Neural cell (in vitro differentiated cells): ENCODE measurements at regions not wholly inside any gene's neighbourhood (a gene's known extent, or its start where the extent isn't known, plus 50 kb on each side); places are given as distances from the start of the nearest gene placed in this dataset.

ENCODE experiments used
- H2AFZ ChIP-seq: fragments of 200-600, 300-800 bp; sonication (generic), shearing (Covaris generic); 2 replicates; pipeline ENCODE4 v1.6.0; 2014; ENCODE audit warnings: low read depth, mild to moderate bottlenecking, antibody characterized with exemption, low read length, moderate library complexity
- H3F3A ChIP-seq: fragments of 200-600 bp; shearing (Covaris generic); 2 replicates; pipeline ENCODE4 v1.6.1; 2016; ENCODE audit warnings: mild to moderate bottlenecking, moderate library complexity, mixed read lengths, antibody characterized with exemption, low read length; ENCODE audit not compliant: insufficient read depth, poor library complexity, severe bottlenecking
- H3K27ac ChIP-seq: fragments of 200-600, 300-800 bp; sonication (generic), shearing (Covaris generic); 2 replicates; pipeline ENCODE4 v1.5.1; 2014; ENCODE audit warnings: mild to moderate bottlenecking, low read length, moderate library complexity
- H3K27me3 ChIP-seq: fragments of 300-800, 200-600 bp; sonication (generic), shearing (Covaris generic); 2 replicates; pipeline ENCODE4 v1.6.0; 2014; ENCODE audit warnings: mild to moderate bottlenecking, low read depth, low read length, moderate library complexity; ENCODE audit not compliant: insufficient read depth
- H3K36me3 ChIP-seq: fragments of 300-800, 200-600 bp; sonication (generic), shearing (Covaris generic); 2 replicates; pipeline ENCODE4 v1.5.1; 2014; ENCODE audit warnings: mild to moderate bottlenecking, antibody characterized with exemption, low read length, moderate library complexity; ENCODE audit not compliant: insufficient read depth
- H3K4me2 ChIP-seq: fragments of 300-800, 200-600 bp; sonication (generic), shearing (Covaris generic); 2 replicates; pipeline ENCODE4 v1.6.0; 2014; ENCODE audit warnings: mild to moderate bottlenecking, low read length
- H3K4me3 ChIP-seq: fragments of 300-800, 200-600 bp; sonication (generic), shearing (Covaris generic); 2 replicates; pipeline ENCODE4 v1.5.1; 2014; ENCODE audit warnings: mild to moderate bottlenecking, low read length, moderate library complexity
- H3K79me2 ChIP-seq: fragments of 200-600 bp; shearing (Covaris generic); replicated peaks from 2 replicates; pipeline ENCODE4 v1.6.0; 2014; ENCODE audit warnings: mild to moderate bottlenecking, low read length, moderate library complexity; ENCODE audit not compliant: insufficient read depth
- H3K9ac ChIP-seq: fragments of 300-800, 200-600 bp; sonication (generic), shearing (Covaris generic); 2 replicates; pipeline ENCODE4 v1.6.1; 2016; ENCODE audit warnings: mild to moderate bottlenecking, low read length, mixed read lengths
- H3K9me2 ChIP-seq: fragments of 200-600 bp; shearing (Covaris generic); 2 replicates; pipeline ENCODE4 v1.6.1; 2016; ENCODE audit warnings: mild to moderate bottlenecking, low read length, mixed read lengths; ENCODE audit not compliant: insufficient read depth
- H3K9me3 ChIP-seq: fragments of 200-600, 300-800 bp; sonication (generic), shearing (Covaris generic); 2 replicates; pipeline ENCODE4 v1.6.1; 2016; ENCODE audit warnings: mild to moderate bottlenecking, mixed run types, low read length, moderate library complexity, mixed read lengths
- H4K20me1 ChIP-seq: fragments of 200-600 bp; shearing (Covaris generic); 2 replicates; pipeline ENCODE4 v1.6.1; 2016; ENCODE audit warnings: mild to moderate bottlenecking, mixed run types; ENCODE audit not compliant: insufficient read depth
- CTCF ChIP-seq: fragments of 450-650 bp; IDR thresholded peaks from 2 replicates; pipeline ENCODE4 v1.5.1; 2014; ENCODE audit warnings: antibody characterized with exemption, mild to moderate bottlenecking, moderate library complexity; ENCODE audit not compliant: poor library complexity, severe bottlenecking
- EP300 ChIP-seq: fragments of 450-650 bp; conservative IDR thresholded peaks from 2 replicates; pipeline ENCODE4 v1.6.1; 2014; ENCODE audit warnings: antibody characterized with exemption, mild to moderate bottlenecking, moderate library complexity; ENCODE audit not compliant: poor library complexity, severe bottlenecking
- EZH2 ChIP-seq: fragments of 200-600, 300-800 bp; shearing (Covaris generic), sonication (generic); IDR thresholded peaks from 2 replicates; pipeline ENCODE4 v1.6.1; 2014; ENCODE audit warnings: antibody characterized with exemption, low read length, borderline replicate concordance, mild to moderate bottlenecking; ENCODE audit not compliant: insufficient read depth, poor library complexity, severe bottlenecking
- MXI1 ChIP-seq: fragments of 450-650 bp; conservative IDR thresholded peaks from 2 replicates; pipeline ENCODE4 v1.6.1; 2014; ENCODE audit warnings: antibody characterized with exemption, mild to moderate bottlenecking; ENCODE audit not compliant: poor library complexity, severe bottlenecking
- POLR2AphosphoS5 ChIP-seq: IDR thresholded peaks from 2 replicates; pipeline ENCODE4 v1.6.1; 2012
- RAD21 ChIP-seq: fragments of 450-650 bp; conservative IDR thresholded peaks from 2 replicates; pipeline ENCODE4 v1.6.1; 2014; ENCODE audit warnings: antibody characterized with exemption, mild to moderate bottlenecking, moderate library complexity
- REST ChIP-seq: IDR thresholded peaks from 2 replicates; pipeline ENCODE4 v1.6.1; 2012; ENCODE audit warnings: borderline replicate concordance
- SMC3 ChIP-seq: fragments of 450-650 bp; conservative IDR thresholded peaks from 2 replicates; pipeline ENCODE4 v1.6.1; 2014; ENCODE audit warnings: antibody characterized with exemption, mild to moderate bottlenecking, moderate library complexity; ENCODE audit not compliant: poor library complexity
- TAF1 ChIP-seq: IDR thresholded peaks from 2 replicates; pipeline ENCODE4 v1.6.1; 2012; ENCODE audit warnings: low read depth

- no peak overlapping the region for H3K27ac ChIP-seq
- H3K4me2 ChIP-seq: no peak overlapping the region
- TF ChIP-seq CTCF (no peak), TAF1 (no peak), RAD21 (no peak), EP300 (no peak), EZH2 (no peak), SMC3 (no peak), REST (no peak), POLR2AphosphoS5 (no peak), MXI1 (no peak)
- H3K27me3 ChIP-seq: no peaks in the 10 kb centered on the region
- H3K9ac ChIP-seq: no peak overlapping the region
- no peaks in the 10 kb centered on the region for H3K9me3 ChIP-seq
- H3K9me2 ChIP-seq: no peaks in the 10 kb centered on the region
- no peak overlapping the region for H2AFZ ChIP-seq
- no peaks in the 10 kb centered on the region for H4K20me1 ChIP-seq
- H3K79me2 ChIP-seq: no peaks in the 10 kb centered on the region
- H3F3A ChIP-seq: no peaks in the 10 kb centered on the region
- H3K36me3 ChIP-seq: no peaks in the 10 kb centered on the region
- H3K4me3 ChIP-seq: no peak overlapping the region
Measured at GRCh38 chr6:8821981-8822381, 386.6 kb upstream of the SLC35B3 start.

GRCh38 chr6:8820313-8820712 lies 385.0 kb upstream of the SLC35B3 start:
- Histone ChIP-seq H3F3A (no peaks in the 10 kb centered on the region), H3K36me3 (no peaks in the 10 kb centered on the region), H4K20me1 (no peaks in the 10 kb centered on the region), H2AFZ (no peak overlapping the region), H3K4me2 (no peak overlapping the region), H3K4me3 (no peak overlapping the region), H3K9me2 (no peaks in the 10 kb centered on the region), H3K9me3 (no peaks in the 10 kb centered on the region), H3K9ac (no peak overlapping the region), H3K27ac (no peak overlapping the region), H3K79me2 (no peaks in the 10 kb centered on the region), H3K27me3 (no peaks in the 10 kb centered on the region)
- TF ChIP-seq CTCF (no peak), REST (no peak), MXI1 (no peak), TAF1 (no peak), SMC3 (no peak)
